ENCODE measurements at regions not wholly inside any gene's neighbourhood (a gene's known extent, or its start where the extent isn't known, plus 50 kb on each side); places are given as distances from the start of the nearest gene placed in this dataset.

GRCh38 chr5:145536133-145536532 is 299.0 kb downstream of the PRELID2 start:
- no peak for TF ChIP-seq CTCF (optimal IDR thresholded peaks at IDR 0.05 in 1 of 3, IDR thresholded peaks at IDR 0.05 in 1 of 3, conservative IDR thresholded peaks at IDR 0.05 in 1 of 3; ENCODE audit: extremely low read depth in 1 of 3, insufficient read depth in 2 of 3, low read length in 3 of 3)
- TF ChIP-seq EZH2 (IDR thresholded peaks at IDR 0.05; ENCODE audit: low read length): no peak
- H3K9me1 ChIP-seq (ENCODE audit: control insufficient read depth, extremely low read depth, insufficient read depth, low read length): no peaks in the 10 kb centered on the region
- no peak overlapping the region for H3K4me2 ChIP-seq (ENCODE audit: control insufficient read depth, extremely low read depth, insufficient read depth, low read depth, low read length)
- H3K36me3 ChIP-seq (ENCODE audit: control insufficient read depth in 2 of 2, extremely low read depth in 1 of 2, insufficient read depth in 2 of 2, low read length in 2 of 2): no peaks in the 10 kb centered on the region
- no peaks in the 10 kb centered on the region for H4K20me1 ChIP-seq (ENCODE audit: control insufficient read depth, extremely low read depth, insufficient read depth, low read length)
- H2AFZ ChIP-seq (ENCODE audit: control insufficient read depth, low read length): no peak overlapping the region
- dilution Hi-C loops (cut with MboI; ENCODE audit: extremely low pct_ligation_motif_present, low sequenced_read_pairs): no loop called here
- H3K79me2 ChIP-seq (ENCODE audit: control insufficient read depth, insufficient read depth, low read length): no peaks in the 10 kb centered on the region
- no peak for DNase-seq (ENCODE audit: low read depth, low spot score)
- H3K4me3 ChIP-seq (ENCODE audit: control insufficient read depth in 2 of 3, extremely low read depth in 1 of 3, insufficient read depth in 2 of 3, low read depth in 1 of 3, low read length in 3 of 3): no peak overlapping the region
- H3K4me1 ChIP-seq (ENCODE audit: control insufficient read depth, extremely low read depth, insufficient read depth, low read length): peaks cover 16% of the 10 kb centered on the region
- no peaks in the 10 kb centered on the region for H3K27me3 ChIP-seq (ENCODE audit: control insufficient read depth, extremely low read depth, insufficient read depth, low read length)
- no peaks in the 10 kb centered on the region for H3K9me3 ChIP-seq (ENCODE audit: control insufficient read depth, low read depth, low read length)
- H3K27ac ChIP-seq (ENCODE audit: control insufficient read depth, insufficient read depth, low read length): no peak overlapping the region
- H3K9ac ChIP-seq (ENCODE audit: control insufficient read depth, extremely low read depth, insufficient read depth, low read length): no peak overlapping the region
- no peak for FAIRE-seq

DNA sequence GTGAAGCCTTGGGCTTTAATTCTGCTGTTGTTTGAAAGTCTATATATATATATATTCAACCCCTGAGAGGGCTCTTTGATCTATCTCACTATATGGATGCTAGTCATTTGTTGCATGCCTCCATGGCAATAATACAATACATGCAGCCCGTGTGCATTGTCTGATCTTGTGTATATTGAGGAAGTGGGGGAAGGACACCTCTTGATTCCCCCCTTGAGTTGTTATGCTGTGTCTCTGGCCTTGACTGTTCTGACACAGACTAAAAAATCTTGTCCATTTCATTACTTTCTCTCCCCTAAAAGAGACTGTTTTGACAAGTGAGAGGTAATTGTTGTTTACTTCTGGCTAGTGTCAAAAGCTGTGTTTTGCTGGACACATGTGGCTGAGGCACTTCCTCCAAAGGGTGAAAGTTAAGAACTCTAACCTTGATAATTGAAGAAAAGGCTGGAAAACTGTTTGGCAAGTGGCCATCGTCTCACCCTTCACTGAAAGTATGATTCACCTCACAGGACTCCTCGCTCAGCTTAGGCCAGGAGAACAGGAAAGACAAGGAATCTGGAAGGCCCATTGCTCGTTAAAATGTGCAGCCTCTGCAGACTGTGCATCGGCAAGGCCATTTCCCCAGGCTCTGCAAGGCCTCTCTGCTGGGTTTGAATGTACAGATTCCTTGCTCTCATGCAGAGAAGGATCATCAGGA is 304.0 kb downstream of the PRELID2 start:
- no peaks in the 10 kb centered on the region for H3K9me1 ChIP-seq (ENCODE audit: control insufficient read depth, extremely low read depth, insufficient read depth, low read length)
- H3K36me3 ChIP-seq (ENCODE audit: control insufficient read depth in 2 of 2, extremely low read depth in 1 of 2, insufficient read depth in 2 of 2, low read length in 2 of 2): no peaks in the 10 kb centered on the region
- no peaks in the 10 kb centered on the region for H3K79me2 ChIP-seq (ENCODE audit: control insufficient read depth, insufficient read depth, low read length)
- DNase-seq (ENCODE audit: low read depth, low spot score) (peak; percentile 11), FAIRE-seq (peak; percentile 97)
- H4K20me1 ChIP-seq (ENCODE audit: control insufficient read depth, extremely low read depth, insufficient read depth, low read length): no peaks in the 10 kb centered on the region
- dilution Hi-C loops (cut with MboI; ENCODE audit: extremely low pct_ligation_motif_present, low sequenced_read_pairs): no loop called here
- H3K27ac ChIP-seq (ENCODE audit: control insufficient read depth, insufficient read depth, low read length): peak overlapping the region; percentile 44
- H3K4me3 ChIP-seq (ENCODE audit: control insufficient read depth in 2 of 3, extremely low read depth in 1 of 3, insufficient read depth in 2 of 3, low read depth in 1 of 3, low read length in 3 of 3): no peak overlapping the region
- H3K4me2 ChIP-seq (ENCODE audit: control insufficient read depth, extremely low read depth, insufficient read depth, low read depth, low read length): peak overlapping the region; percentile 41
- H3K9me3 ChIP-seq (ENCODE audit: control insufficient read depth, low read depth, low read length): no peaks in the 10 kb centered on the region
- H2AFZ ChIP-seq (ENCODE audit: control insufficient read depth, low read length): peak overlapping the region; percentile 64
- TF ChIP-seq EZH2 (IDR thresholded peaks at IDR 0.05; ENCODE audit: low read length): no peak
- TF ChIP-seq CTCF (optimal IDR thresholded peaks at IDR 0.05 in 1 of 3, IDR thresholded peaks at IDR 0.05 in 1 of 3, conservative IDR thresholded peaks at IDR 0.05 in 1 of 3; ENCODE audit: extremely low read depth in 1 of 3, insufficient read depth in 2 of 3, low read length in 3 of 3): no peak
- H3K4me1 ChIP-seq (ENCODE audit: control insufficient read depth, extremely low read depth, insufficient read depth, low read length): peaks cover 10% of the 10 kb centered on the region
- H3K27me3 ChIP-seq (ENCODE audit: control insufficient read depth, extremely low read depth, insufficient read depth, low read length): no peaks in the 10 kb centered on the region
- H3K9ac ChIP-seq (ENCODE audit: control insufficient read depth, extremely low read depth, insufficient read depth, low read length): no peak overlapping the region

Data from keratinocyte (primary cell).